HG02970 (cell line): ENCODE measurements at regions not wholly inside any gene's neighbourhood (a gene's known extent, or its start where the extent isn't known, plus 50 kb on each side); places are given as distances from the start of the nearest gene placed in this dataset.

Experiments
- ATAC-seq: cut with Tn5 transposase; IDR thresholded peaks from one replicate; pipeline ENCODE4 v1.9.1; 2021; ENCODE audit warnings: mild to moderate bottlenecking, moderate library complexity, moderate number of reproducible peaks; ENCODE audit not compliant: unreplicated experiment, low FRiP score

GRCh38 chr13:80458543-80458942 lies 117.6 kb upstream of the SPRY2 start:
- ATAC-seq: no peak

GRCh38 chr13:80454245-80454644 lies 113.3 kb upstream of the SPRY2 start:
- ATAC-seq: peak; percentile 78

- no peak for ATAC-seq
These were observed 111.4 kb upstream of the SPRY2 start for GRCh38 chr13:80452279-80452678.

GRCh38 chr13:80451641-80452040 lies 110.7 kb upstream of the SPRY2 start:
- no peak for ATAC-seq

- ATAC-seq: no peak
These were observed 109.5 kb upstream of the SPRY2 start for GRCh38 chr13:80450386-80450785.

- ATAC-seq: no peak
These were observed 107.8 kb upstream of the SPRY2 start for GRCh38 chr13:80448725-80449124.

- ATAC-seq: no peak
These were observed 106.8 kb upstream of the SPRY2 start for GRCh38 chr13:80447747-80448146.

GRCh38 chr13:80444240-80445015 lies 103.5 kb upstream of the SPRY2 start:
- ATAC-seq: no peak

- ATAC-seq: no peak
These were observed 101.7 kb upstream of the SPRY2 start for GRCh38 chr13:80442609-80443008.

GRCh38 chr13:80441968-80442367 lies 101.0 kb upstream of the SPRY2 start:
- no peak for ATAC-seq

- ATAC-seq: no peak
These were observed 97.6 kb upstream of the SPRY2 start for GRCh38 chr13:80438521-80438920.

- ATAC-seq: no peak
These were observed 96.3 kb upstream of the SPRY2 start for GRCh38 chr13:80437231-80437630.

GRCh38 chr13:80436571-80437169 lies 95.7 kb upstream of the SPRY2 start:
- ATAC-seq: no peak

GRCh38 chr13:80430561-80430960 lies 89.6 kb upstream of the SPRY2 start:
- ATAC-seq: no peak

- ATAC-seq: no peak
These were observed 87.6 kb upstream of the SPRY2 start for GRCh38 chr13:80428349-80429096.

GRCh38 chr13:80419416-80419815 lies 78.5 kb upstream of the SPRY2 start:
- no peak for ATAC-seq

GRCh38 chr13:80413611-80414010 lies 72.7 kb upstream of the SPRY2 start:
- ATAC-seq: no peak

GRCh38 chr13:80408270-80408669 lies 67.3 kb upstream of the SPRY2 start:
- ATAC-seq: no peak

- ATAC-seq: no peak
These were observed 60.0 kb upstream of the SPRY2 start for GRCh38 chr13:80400865-80401426.

GRCh38 chr13:80400164-80400864 lies 59.4 kb upstream of the SPRY2 start:
- no peak for ATAC-seq
